ENCODE measurements at regions not wholly inside any gene's neighbourhood (a gene's known extent, or its start where the extent isn't known, plus 50 kb on each side); places are given as distances from the start of the nearest gene placed in this dataset.

- no peak for DNase-seq
- Histone ChIP-seq H3K27me3 (ENCODE audit: control insufficient read depth, insufficient read depth, low read length, poor library complexity, severe bottlenecking) (no peaks in the 10 kb centered on the region), H3K4me3 (ENCODE audit: low read length) (no peak overlapping the region), H3K27ac (ENCODE audit: low read depth, low read length) (no peak overlapping the region), H3K4me1 (ENCODE audit: control insufficient read depth, insufficient read depth, low read length) (no peaks in the 10 kb centered on the region), H3K9ac (ENCODE audit: extremely low read depth, low read length, poor library complexity, severe bottlenecking) (no peak overlapping the region), H3K36me3 (ENCODE audit: control insufficient read depth, insufficient read depth, low read length) (no peaks in the 10 kb centered on the region), H3K9me3 (ENCODE audit: control insufficient read depth, low read length) (no peaks in the 10 kb centered on the region)
- H3K27ac Mint-ChIP-seq, result no peak overlapping the region
- H3K4me3 Mint-ChIP-seq, result no peak overlapping the region
- no peaks in the 10 kb centered on the region for H3K36me3 Mint-ChIP-seq (ENCODE audit: low read depth)
- 92% methylated on average over 1 to 3 of the region's 3 CpGs for WGBS, 2 experiments (ENCODE audit: insufficient coverage in 1 of 2, insufficient read length in 1 of 2)
- H3K27me3 Mint-ChIP-seq (ENCODE audit: insufficient read depth), result no peaks in the 10 kb centered on the region
- no peak for TF ChIP-seq CTCF (conservative IDR thresholded peaks at IDR 0.05)
- H3K9me3 Mint-ChIP-seq, result no peaks in the 10 kb centered on the region
- H3K4me1 Mint-ChIP-seq, result peaks cover 18% of the 10 kb centered on the region
Observed at GRCh38 chr3:182668541-182668940, 124.8 kb upstream of the ATP11B start.

- Mint-ChIP-seq H3K9me3 (no peaks in the 10 kb centered on the region), H3K27me3 (ENCODE audit: insufficient read depth) (no peaks in the 10 kb centered on the region), H3K36me3 (ENCODE audit: low read depth) (no peaks in the 10 kb centered on the region), H3K4me3 (no peak overlapping the region), H3K27ac (no peak overlapping the region), H3K4me1 (peaks cover 18% of the 10 kb centered on the region)
- DNase-seq, result no peak
- no peaks in the 10 kb centered on the region for H3K27me3 ChIP-seq (ENCODE audit: control insufficient read depth, insufficient read depth, low read length, poor library complexity, severe bottlenecking)
- no peak overlapping the region for H3K27ac ChIP-seq (ENCODE audit: low read depth, low read length)
- no peak for TF ChIP-seq CTCF (conservative IDR thresholded peaks at IDR 0.05)
- H3K4me3 ChIP-seq (ENCODE audit: low read length), result no peak overlapping the region
- H3K9me3 ChIP-seq (ENCODE audit: control insufficient read depth, low read length), result no peaks in the 10 kb centered on the region
- H3K4me1 ChIP-seq (ENCODE audit: control insufficient read depth, insufficient read depth, low read length), result no peaks in the 10 kb centered on the region
- no peak overlapping the region for H3K9ac ChIP-seq (ENCODE audit: extremely low read depth, low read length, poor library complexity, severe bottlenecking)
- H3K36me3 ChIP-seq (ENCODE audit: control insufficient read depth, insufficient read depth, low read length), result no peaks in the 10 kb centered on the region
Observed at GRCh38 chr3:182668974-182669373, 124.3 kb upstream of the ATP11B start.

- Histone ChIP-seq H3K9ac (ENCODE audit: extremely low read depth, low read length, poor library complexity, severe bottlenecking) (no peak overlapping the region), H3K36me3 (ENCODE audit: control insufficient read depth, insufficient read depth, low read length) (no peaks in the 10 kb centered on the region), H3K4me3 (ENCODE audit: low read length) (no peak overlapping the region), H3K9me3 (ENCODE audit: control insufficient read depth, low read length) (no peaks in the 10 kb centered on the region), H3K4me1 (ENCODE audit: control insufficient read depth, insufficient read depth, low read length) (no peaks in the 10 kb centered on the region), H3K27me3 (ENCODE audit: control insufficient read depth, insufficient read depth, low read length, poor library complexity, severe bottlenecking) (peaks cover 9% of the 10 kb centered on the region), H3K27ac (ENCODE audit: low read depth, low read length) (no peak overlapping the region)
- no peaks in the 10 kb centered on the region for H3K27me3 Mint-ChIP-seq (ENCODE audit: insufficient read depth)
- peaks cover 18% of the 10 kb centered on the region for H3K4me1 Mint-ChIP-seq
- no peak overlapping the region for H3K4me3 Mint-ChIP-seq
- WGBS, 2 experiments (ENCODE audit: insufficient coverage in 1 of 2, insufficient read length in 1 of 2), result 80 to 88% methylated on average over 2 of the region's 2 CpGs
- no peak overlapping the region for H3K27ac Mint-ChIP-seq
- no peaks in the 10 kb centered on the region for H3K36me3 Mint-ChIP-seq (ENCODE audit: low read depth)
- no peak for DNase-seq
- H3K9me3 Mint-ChIP-seq, result no peaks in the 10 kb centered on the region
- no peak for TF ChIP-seq CTCF (conservative IDR thresholded peaks at IDR 0.05)
Observed at GRCh38 chr3:182671541-182671940, 121.8 kb upstream of the ATP11B start.
